HG03565 (cell line): ENCODE measurements at regions not wholly inside any gene's neighbourhood (a gene's known extent, or its start where the extent isn't known, plus 50 kb on each side); places are given as distances from the start of the nearest gene placed in this dataset.
"Not testable (repeated sequence)": the region's sequence is repeated elsewhere in the genome, so short reads cannot be mapped to it uniquely, and the experiment has no call there.

Experiments used
- ATAC-seq: cut with Tn5 transposase; IDR thresholded peaks from one replicate; pipeline ENCODE4 v1.9.1; 2021; ENCODE audit warnings: mild to moderate bottlenecking, moderate library complexity; ENCODE audit not compliant: unreplicated experiment

DNA sequence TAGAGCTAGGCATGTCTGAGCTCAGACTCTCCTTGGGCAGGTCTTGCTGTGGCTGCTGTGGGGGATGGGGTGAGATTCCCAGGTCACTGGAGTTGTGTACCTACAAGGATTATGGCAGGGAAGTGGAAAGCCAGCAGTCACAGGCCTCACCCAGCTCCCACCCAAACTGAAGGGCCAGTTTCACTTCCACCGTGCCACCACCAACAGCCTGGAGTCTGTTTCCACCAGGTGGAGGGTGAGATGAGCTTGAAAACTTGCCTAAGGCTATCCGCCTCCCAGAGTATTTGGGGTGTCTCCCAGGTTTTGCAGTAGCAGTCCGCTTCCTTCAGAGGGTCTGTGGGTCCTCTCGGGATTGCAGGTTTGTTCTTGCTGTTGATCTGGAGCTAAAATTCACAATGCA is 327.7 kb downstream of the PTPRC start:
- no peak for ATAC-seq

DNA sequence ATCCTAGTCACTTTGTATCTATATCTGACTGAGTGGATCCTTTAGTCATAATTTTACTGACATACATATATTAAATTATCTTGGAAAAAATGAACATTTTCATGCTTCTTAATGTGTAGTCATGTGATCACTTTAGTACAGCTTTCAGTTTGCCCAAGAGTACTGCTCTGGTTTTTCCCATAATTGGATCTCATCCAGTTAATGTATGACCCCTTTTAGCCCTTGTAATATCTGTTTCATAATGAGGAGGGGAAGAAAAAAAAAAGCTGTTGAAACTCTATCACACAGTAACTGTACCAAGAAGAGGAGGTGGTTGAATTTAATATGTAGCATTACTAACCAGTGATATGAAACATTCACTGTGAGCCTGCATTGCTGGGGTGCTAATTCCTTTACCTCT is 328.7 kb downstream of the PTPRC start:
- ATAC-seq: no peak

DNA sequence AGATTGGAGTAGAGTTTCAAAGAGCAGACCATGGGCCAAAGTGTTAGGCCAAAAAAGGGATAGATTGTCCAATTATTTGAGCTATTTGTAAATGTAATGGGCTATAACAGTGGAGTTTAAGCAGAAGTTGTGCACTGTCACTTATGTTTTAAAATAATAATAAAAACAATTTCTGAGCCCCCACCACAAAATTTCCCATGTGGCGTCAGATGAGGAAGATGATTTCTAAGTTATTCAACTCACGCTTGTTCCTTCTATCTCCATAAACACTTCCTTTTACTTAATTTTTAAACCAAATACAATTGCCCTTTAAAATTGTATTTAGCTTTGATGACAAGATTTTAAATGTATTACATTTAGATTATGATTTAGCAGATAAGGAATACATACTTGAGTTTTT is 330.0 kb downstream of the PTPRC start:
- ATAC-seq: no peak

DNA sequence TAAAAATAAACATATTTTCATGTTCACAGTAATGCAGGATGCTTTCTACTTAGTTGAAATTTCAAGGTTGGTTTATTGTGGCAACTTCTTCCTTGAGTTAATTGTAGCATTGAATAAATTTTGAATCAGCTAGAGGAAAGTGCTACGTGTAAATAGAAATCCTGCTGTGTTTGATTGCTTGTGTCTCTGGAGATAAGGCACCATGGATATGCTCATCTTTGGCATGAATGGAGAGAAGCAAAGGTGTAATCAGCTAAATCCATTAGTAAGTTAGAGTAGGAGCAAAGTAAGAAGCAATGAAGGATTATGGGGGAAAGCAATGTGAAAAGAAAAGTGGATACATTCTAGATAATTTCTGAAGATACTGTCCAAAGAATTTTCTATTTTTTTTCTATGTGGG is 331.1 kb downstream of the PTPRC start:
- no peak for ATAC-seq

DNA sequence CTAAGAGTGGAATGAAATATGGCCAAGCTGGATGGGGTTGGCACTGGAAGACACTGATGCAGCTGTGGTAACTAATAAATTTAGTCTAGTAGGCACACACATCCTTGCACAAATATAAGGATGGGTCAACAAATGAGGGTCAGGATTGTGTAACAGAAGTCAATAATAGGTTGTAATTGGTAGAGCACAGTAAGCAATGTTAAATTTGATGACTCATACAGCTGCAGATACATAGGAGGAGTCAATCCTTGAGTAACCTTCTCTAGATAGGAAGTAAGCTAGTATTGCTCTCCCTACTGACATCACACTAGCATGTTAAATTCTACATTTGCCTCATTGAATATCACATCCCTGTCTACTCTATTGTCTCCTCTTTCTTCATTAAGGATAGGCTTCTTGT is 332.1 kb downstream of the PTPRC start:
- ATAC-seq: no peak

DNA sequence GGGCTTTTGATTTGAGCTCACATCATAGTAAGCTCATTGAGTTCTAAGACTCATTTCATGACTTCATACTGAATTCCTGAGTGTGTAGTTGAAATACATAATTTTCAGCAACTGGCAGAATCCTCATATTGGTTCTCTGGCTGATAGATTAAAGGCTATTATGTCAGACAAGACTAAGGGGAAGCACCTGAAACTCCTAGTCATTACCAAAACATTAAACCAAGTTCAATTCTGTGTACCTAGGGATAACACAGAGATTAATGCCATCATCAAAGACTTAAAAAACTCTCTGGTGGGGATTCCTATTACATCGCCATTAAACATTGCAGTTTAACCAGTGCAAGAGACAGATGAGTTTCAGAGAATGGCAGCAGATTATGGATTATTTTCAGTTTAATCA is 339.1 kb downstream of the PTPRC start:
- no peak for ATAC-seq

DNA sequence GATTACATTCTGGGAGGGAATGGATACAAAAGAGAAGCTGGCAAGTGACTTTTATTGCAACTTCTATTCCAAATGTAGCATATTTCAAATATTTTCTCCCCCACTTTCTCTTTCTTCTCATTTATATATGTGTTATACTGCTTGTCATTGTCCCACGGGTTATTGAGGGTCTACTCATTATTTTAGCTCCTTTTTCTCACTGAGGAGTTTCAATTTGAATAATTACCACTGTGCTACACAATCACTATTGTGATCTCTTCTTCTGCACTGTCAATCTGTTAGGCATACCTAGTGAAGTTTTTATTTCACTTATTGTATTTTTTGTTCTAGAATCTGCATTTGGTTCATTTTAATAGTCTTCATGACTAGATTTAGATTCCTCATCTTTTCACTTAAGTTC is 339.7 kb downstream of the PTPRC start:
- ATAC-seq: no peak

DNA sequence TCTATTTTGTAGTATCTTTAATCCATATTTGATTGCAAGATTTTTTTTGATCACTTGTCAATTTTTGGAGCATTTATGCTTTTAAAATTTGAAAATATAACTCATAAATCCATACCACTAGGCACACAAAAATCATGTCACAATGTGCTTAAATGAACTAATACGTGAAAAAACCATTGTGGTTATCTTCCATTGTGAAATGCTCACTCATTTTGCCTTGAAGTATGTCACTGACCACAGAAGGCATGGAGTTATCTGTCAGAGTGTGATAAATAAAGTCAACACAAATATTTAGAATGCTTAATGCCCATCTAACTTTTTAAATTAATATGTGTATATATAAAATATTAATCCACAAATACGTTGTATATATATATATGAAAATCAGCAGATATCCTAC is 347.2 kb downstream of the PTPRC start:
- no peak for ATAC-seq

DNA sequence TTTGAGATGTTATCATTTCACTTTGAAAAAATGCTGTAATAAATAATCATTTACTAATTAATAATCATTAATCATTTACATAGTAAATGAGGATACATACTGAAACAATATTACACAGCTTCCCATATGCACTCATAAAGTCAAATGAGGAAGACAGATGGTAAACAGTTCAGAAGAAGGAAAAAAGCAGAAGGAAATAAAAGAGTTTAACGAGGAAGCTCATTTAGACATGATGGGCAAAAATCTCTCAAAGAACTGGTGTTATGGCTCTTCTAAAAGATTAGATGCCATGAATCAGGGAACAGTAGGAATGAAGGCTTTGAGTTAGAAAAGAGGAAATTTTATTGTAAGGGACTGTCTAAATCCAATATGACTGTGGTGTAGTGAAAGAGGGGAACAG is 347.6 kb downstream of the PTPRC start:
- ATAC-seq: no peak

DNA sequence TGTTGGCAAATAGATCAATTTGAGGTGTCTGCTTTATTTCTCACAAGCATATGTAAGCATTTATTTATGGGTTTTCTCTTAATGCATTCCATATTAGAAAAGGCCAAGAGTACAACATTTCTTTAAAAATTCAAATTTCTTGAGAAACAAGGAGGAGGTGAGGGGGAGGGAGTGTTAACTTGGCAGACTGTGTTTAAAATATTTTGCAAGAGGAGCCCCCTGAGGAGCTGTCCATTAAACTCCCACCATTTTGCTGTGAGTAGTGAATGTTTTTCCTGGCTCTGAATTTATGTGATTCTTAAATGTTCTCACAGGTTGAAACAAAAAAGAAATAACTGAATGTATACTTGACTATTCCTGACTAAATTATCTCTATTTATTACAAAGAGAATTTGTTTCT is 363.8 kb downstream of the PTPRC start:
- no peak for ATAC-seq

DNA sequence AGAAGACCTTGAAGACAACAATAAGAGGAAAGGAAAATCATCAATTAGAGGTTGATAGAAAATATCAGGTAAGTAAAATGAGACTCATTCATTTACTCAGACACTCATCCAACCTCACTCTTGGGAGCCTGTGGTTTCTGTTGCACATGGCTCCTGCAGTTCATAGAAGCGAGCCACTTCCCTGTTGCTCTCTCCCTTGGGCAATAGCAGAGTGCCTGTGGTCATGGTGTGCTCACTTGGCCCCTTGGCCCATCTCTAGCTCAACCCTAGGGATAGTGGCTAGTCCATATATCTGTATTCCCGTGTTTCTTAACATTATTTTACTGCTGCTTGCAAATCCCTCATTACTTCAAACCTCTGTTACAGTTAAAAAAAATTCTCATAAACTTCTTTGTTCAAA is 368.6 kb downstream of the PTPRC start:
- no peak for ATAC-seq

DNA sequence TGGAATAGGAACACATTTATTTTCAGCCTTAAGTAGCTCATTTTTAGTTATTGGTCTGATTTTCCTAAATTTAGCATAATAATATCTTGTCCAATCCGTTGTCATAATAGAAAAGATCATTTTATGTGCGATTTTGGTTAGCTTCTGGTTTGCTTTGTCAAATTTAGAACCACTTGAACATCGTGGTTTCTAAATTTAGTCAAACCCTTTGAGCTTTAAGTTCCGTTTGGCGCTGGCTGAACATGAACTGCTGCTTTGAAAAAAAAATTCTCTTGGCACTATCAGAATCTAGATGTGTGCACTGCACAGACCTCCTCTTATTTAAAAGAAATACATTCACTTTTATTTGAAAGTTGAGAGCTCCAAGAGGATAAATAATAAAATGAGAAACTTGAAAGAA is 370.6 kb downstream of the PTPRC start:
- no peak for ATAC-seq

DNA sequence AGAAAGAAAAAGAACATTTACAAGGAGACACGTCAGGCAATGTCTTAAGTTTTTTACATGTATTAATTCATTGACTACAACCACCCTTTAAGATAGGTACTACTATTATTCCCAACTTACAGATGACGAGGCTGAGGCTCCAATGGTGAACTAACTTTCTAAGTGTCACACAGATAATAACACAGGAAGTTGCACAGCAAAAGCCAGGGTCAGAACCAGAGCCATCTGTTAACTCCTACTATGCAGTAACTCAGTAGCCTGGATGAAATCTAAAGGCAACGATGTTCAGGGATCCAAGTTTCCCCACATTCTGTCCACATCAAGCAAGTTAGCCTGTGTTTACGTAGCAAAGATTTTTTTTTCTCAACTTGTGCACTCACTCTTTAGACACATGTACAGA is 371.7 kb downstream of the PTPRC start:
- ATAC-seq: no peak

DNA sequence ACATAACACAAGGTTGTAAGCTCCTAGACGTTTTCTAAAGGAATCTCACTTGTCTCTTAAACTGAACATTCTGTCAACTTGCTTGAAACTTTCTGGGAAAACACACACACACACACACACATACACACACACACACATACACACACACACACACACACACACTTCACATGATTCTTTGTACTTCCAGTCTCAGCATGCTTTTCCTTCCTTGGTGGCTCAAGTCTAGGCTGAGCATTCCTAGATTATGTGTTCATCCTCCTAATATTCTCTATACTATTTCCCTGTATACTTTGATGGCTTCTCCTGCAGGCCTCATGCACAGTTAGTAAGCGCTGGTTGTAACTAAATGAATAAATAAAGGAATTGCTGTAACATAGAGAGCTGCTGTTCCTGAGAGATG is 372.1 kb downstream of the PTPRC start:
- ATAC-seq: no peak

DNA sequence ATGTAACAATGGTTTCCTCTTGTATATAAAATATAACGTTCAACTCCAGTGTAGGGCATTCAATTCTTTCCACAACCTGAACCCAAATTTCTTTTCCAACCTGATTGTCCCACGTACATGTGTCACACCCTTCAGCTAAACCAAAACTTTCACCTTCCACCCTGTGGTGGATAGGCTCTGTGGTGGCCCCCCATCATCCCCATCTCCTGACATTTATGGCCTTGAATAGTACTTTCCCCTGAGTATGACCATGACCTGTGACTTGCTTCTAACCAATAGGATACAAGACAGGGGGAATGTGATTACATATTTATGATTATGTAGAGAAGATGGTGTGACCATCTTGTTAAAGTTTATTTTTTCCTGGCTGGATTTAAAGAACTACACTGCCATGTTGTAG is 377.0 kb downstream of the PTPRC start:
- ATAC-seq: no peak

DNA sequence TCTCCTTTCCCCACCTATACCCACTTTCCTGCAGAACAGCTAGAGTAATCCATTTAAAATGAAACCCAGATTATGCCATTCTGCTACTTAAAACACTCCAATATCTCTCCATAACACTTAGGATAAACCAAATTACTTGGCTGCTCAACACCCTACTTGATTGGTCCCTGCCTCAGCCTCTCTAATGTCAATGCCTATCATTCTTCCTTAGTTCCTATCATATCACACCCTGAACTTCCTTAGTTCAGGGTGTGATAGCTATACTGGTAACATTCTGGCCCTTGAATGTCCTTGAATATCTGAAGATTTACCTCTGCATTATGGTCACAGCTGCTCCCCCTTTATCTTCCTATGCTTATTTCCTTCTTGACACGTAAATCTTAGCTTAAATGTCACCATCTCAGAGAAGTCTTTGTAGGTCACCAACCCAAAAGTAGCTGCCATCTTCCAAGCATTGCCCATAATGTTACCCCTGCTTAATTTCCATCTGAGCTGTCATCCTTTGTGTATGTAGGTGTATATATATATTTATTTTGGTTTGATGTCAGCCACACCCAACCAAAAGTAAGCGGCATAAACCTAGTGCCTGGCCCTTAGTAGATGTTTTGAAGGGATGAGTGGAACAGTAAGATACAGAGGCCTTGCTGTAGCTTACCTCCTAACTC is 379.8 kb downstream of the PTPRC start:
- no peak for ATAC-seq

DNA sequence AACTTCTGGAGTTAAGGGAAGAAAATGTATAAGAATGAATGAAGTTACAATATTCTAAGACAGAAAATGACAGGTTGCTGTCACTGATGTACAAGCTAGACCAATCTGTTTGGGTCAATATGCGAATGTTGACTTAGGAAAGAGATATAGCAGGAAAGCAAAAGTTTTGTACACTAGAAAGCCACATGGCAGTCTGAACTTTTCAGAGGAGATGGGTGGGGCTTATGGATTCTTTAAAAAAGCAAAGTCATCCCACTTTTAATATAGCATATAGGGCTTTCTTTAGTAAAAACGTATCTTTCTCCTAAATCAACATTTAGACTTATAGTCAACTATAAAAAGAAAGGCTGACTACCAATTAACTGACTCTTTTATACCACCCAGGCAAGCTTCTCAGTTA is 381.2 kb downstream of the PTPRC start:
- ATAC-seq: no peak

DNA sequence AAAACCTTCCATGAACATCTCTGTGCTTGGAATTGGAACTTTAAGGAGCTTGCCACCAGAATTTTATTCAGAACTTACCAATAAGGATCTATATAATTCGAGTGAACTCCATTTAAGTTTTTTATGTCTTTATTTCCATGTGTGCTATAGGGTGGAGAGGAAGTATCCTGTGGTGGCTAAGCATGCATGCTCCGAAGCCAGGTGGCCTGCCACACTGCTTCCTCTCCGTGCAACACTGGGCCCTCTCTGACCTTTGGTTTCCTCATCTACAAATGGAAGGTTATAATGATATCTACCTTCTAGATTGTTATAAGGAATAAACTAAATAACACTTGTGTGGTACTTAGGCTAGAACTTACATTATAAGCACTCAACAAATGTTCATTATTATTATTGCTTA is 382.1 kb downstream of the PTPRC start:
- ATAC-seq: no peak

DNA sequence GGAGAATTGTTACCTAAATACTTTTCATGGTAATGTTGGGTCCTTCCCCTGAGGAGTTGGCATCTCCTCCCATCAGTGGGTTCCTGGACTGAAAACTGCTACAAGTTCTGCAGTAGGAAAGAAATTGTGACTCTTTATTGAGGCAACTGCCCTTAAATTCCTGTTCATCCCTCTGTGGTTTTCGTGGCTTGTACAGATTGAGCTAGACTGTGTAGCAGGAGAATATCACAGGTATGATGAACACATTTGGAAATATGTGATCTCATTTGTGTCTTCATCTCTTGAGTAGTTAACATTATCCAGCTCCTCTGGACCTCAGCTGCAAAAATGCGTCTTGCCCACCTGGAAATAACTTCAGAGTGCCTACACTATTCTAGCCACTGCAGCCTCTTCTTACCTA is 390.6 kb downstream of the PTPRC start:
- no peak for ATAC-seq

DNA sequence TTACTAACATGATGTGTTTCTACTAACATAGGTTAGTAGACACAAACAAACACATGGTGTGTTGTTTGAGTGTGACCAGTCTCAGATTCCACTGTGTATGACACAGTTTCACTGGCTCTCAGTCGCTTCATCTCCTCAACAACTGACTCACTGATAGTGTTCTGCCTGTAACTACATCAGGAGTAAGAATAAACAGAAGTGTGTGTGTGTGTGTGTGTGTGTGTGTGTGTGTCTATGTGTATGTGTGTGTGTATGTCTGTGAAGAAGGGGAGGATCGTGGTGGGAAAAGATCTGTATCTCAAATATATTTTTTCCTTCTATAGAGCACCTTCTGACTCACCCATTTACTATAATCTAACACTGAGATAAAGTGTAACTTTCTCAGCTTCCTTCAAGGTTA is 391.0 kb downstream of the PTPRC start:
- ATAC-seq: no peak

DNA sequence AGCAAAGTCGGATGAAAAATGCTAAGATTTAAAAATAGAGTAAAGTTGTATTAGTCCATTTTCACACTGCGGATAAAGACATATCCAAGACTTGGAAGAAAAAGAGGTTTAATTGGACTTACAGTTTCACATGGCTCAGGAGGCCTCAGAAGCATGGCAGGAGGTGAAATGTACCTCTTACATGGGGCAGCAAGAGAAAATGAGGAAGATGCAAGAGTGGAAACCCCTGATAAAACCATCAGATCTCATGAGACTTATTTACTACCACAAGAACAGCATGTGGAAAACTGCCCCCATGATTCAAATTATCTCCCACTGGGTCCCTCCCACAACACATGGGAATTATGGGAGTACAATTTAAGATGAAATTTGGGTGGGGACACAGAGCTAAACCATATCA is 391.7 kb downstream of the PTPRC start:
- not testable (repeated sequence) for ATAC-seq

DNA sequence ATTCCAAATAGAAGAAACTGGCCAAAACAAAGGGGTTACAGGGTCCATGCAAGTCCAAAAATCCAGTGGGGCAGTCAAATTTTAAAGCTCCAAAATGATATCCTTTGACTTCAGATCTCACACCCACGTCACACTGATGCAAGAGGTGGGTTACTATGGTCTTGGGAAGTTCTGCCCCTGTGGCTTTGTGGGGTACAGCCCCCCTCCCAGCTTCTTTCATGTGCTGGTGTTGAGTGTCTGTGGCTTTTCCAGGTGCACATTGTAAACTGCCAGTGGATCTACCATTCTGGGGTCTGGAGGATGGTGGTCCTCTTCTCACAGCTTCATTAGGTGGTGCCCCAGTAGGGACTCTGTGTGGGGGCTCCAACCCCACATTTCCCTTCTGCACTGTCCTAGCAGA is 392.3 kb downstream of the PTPRC start:
- not testable (repeated sequence) for ATAC-seq

DNA sequence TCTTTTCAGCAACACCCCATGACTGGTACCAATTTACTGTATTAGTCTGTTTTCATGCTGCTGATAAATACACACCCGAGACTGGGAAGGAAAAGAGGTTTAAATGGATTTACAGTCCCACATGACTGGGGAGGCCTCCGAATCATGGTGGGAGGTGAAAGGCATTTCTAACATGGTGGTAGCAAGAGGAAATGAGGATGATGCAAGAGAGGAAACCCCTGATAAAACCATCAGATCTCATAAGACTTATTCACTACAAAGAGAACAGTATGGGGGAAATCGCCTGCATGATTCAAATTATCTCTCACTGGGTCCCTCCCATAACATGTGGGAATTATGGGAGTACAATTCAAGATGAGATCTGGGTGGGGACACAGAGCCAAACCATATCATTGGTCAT is 393.6 kb downstream of the PTPRC start:
- ATAC-seq: not testable (repeated sequence)

DNA sequence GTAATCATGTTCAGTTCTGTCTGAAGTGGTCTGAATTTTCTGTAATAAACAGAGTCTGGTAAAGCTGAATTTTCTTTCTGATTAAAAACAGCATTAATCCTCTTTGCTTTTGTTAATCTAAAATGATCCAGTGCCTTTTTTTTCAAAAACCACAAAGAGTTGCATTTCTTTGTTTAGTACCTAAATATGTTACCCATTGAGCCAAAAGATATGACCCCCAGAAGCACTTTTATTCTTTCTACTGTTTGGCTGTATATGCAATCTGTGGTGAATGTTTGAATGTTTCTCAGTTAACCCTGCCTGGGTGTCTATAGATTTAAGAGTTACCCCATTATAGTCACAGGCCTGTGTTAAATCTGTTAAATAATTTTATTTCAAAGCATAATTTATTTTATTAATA is 394.8 kb downstream of the PTPRC start:
- ATAC-seq: no peak
